Natural killer cell treated with Interleukin-12 subunit alpha and Interleukin-12 subunit beta and Interleukin-15 and Interleukin-18, amount 100 ng/mL, for 72 hours (primary cell): ENCODE measurements at regions not wholly inside any gene's neighbourhood (a gene's known extent, or its start where the extent isn't known, plus 50 kb on each side); places are given as distances from the start of the nearest gene placed in this dataset.

Experiments used
- ATAC-seq, 2 donors: fragments of 150-1000 bp; cut with Tn5 transposase in 1 of 2; sonication (Bioruptor Pico), chemical (Tn5 transposase) in 1 of 2; 2 replicates each; pipeline ENCODE4 v1.10.0; 2021
- DNase-seq: peaks from one replicate; pipeline ENCODE4 v3.0.0; 2022; ENCODE audit warnings: low spot score
- H3K27ac Mint-ChIP-seq, 2 donors: 1 replicate in 1 of 2; 2 replicates in 1 of 2; pipeline ENCODE4 v1.8.0; 2022; ENCODE audit warnings: mixed read lengths in 2 of 2, mild to moderate bottlenecking in 1 of 2, moderate library complexity in 1 of 2
- H3K27me3 Mint-ChIP-seq, 2 donors: 1 replicate in 1 of 2; 2 replicates in 1 of 2; pipeline ENCODE4 v1.8.0; 2022; ENCODE audit warnings: mixed read lengths in 2 of 2
- H3K36me3 Mint-ChIP-seq: one replicate; pipeline ENCODE4 v1.8.0; 2022; ENCODE audit warnings: mixed read lengths
- H3K4me1 Mint-ChIP-seq, 2 donors: 1 replicate in 1 of 2; 2 replicates in 1 of 2; pipeline ENCODE4 v1.8.0; 2022; ENCODE audit warnings: low read depth in 2 of 2, mixed read lengths in 2 of 2, mild to moderate bottlenecking in 1 of 2
- H3K4me3 Mint-ChIP-seq: one replicate; pipeline ENCODE4 v1.8.0; 2022; ENCODE audit warnings: mixed read lengths
- H3K9me3 Mint-ChIP-seq: 2 replicates; pipeline ENCODE4 v1.8.0; 2022; ENCODE audit warnings: mixed read lengths

GRCh38 chr13:44224450-44225149, 149.0 kb upstream of the SERP2 start:
- Mint-ChIP-seq H3K4me1 (no peaks in the 10 kb centered on the region), H3K27me3 (no peaks in the 10 kb centered on the region)

GRCh38 chr13:44229371-44230030, 144.1 kb upstream of the SERP2 start:
- Mint-ChIP-seq H3K27me3 (peaks cover 0 to 3% of the 10 kb centered on the region in 2 donors), H3K4me3 (no peak overlapping the region), H3K27ac (no peak overlapping the region), H3K4me1 (no peaks in the 10 kb centered on the region), H3K36me3 (no peaks in the 10 kb centered on the region), H3K9me3 (no peaks in the 10 kb centered on the region)
- no peak for DNase-seq
- peak in 1 of 2 donors; percentile 49 for ATAC-seq

More at GRCh38 chr13:44224450-44225149, 149.0 kb upstream of the SERP2 start:
- Mint-ChIP-seq H3K36me3 (no peaks in the 10 kb centered on the region), H3K9me3 (no peaks in the 10 kb centered on the region), H3K27ac (no peak overlapping the region), H3K4me3 (no peak overlapping the region)
- DNase-seq (no peak), ATAC-seq (no peak)

GRCh38 chr13:44230071-44230470, 143.6 kb upstream of the SERP2 start:
- no peak for ATAC-seq
- Mint-ChIP-seq H3K9me3 (no peaks in the 10 kb centered on the region), H3K4me3 (no peak overlapping the region), H3K4me1 (no peaks in the 10 kb centered on the region), H3K27ac (no peak overlapping the region), H3K36me3 (no peaks in the 10 kb centered on the region), H3K27me3 (peaks cover 0 to 3% of the 10 kb centered on the region in 2 donors)
- no peak for DNase-seq

GRCh38 chr13:44230736-44231135, 142.9 kb upstream of the SERP2 start:
- Mint-ChIP-seq H3K27me3 (peaks cover 0 to 3% of the 10 kb centered on the region in 2 donors), H3K4me1 (no peaks in the 10 kb centered on the region), H3K27ac (no peak overlapping the region), H3K36me3 (no peaks in the 10 kb centered on the region), H3K4me3 (no peak overlapping the region), H3K9me3 (no peaks in the 10 kb centered on the region)
- DNase-seq, result no peak
- ATAC-seq, result no peak

GRCh38 chr13:44231786-44232516, 141.7 kb upstream of the SERP2 start:
- no peak for ATAC-seq

GRCh38 chr13:44232774-44233173, 140.8 kb upstream of the SERP2 start:
- ATAC-seq, result no peak
- Mint-ChIP-seq H3K27me3 (peaks cover 0 to 3% of the 10 kb centered on the region in 2 donors), H3K4me1 (peaks cover 6 to 8% of the 10 kb centered on the region in 2 donors), H3K27ac (peak overlapping the region in 1 of 2 donors; percentile 26), H3K36me3 (no peaks in the 10 kb centered on the region), H3K4me3 (no peak overlapping the region), H3K9me3 (no peaks in the 10 kb centered on the region)
- no peak for DNase-seq

More at GRCh38 chr13:44231786-44232516, 141.7 kb upstream of the SERP2 start:
- H3K27me3 Mint-ChIP-seq, result peaks cover 0 to 3% of the 10 kb centered on the region in 2 donors
- no peak overlapping the region for H3K27ac Mint-ChIP-seq
- H3K4me1 Mint-ChIP-seq, result peaks cover 0 to 2% of the 10 kb centered on the region in 2 donors
- no peaks in the 10 kb centered on the region for H3K9me3 Mint-ChIP-seq
- no peak overlapping the region for H3K4me3 Mint-ChIP-seq
- no peak for DNase-seq
- no peaks in the 10 kb centered on the region for H3K36me3 Mint-ChIP-seq

GRCh38 chr13:44234566-44234965, 139.1 kb upstream of the SERP2 start:
- Mint-ChIP-seq H3K9me3 (no peaks in the 10 kb centered on the region), H3K27me3 (peaks cover 0 to 3% of the 10 kb centered on the region in 2 donors), H3K4me3 (no peak overlapping the region), H3K4me1 (peaks cover 6 to 14% of the 10 kb centered on the region in 2 donors), H3K27ac (no peak overlapping the region), H3K36me3 (no peaks in the 10 kb centered on the region)
- DNase-seq (no peak), ATAC-seq (no peak)

GRCh38 chr13:44236370-44236769, 137.3 kb upstream of the SERP2 start:
- peaks cover 6 to 18% of the 10 kb centered on the region in 2 donors for H3K4me1 Mint-ChIP-seq
- H3K27me3 Mint-ChIP-seq, result peaks cover 0 to 5% of the 10 kb centered on the region in 2 donors
- no peaks in the 10 kb centered on the region for H3K36me3 Mint-ChIP-seq
- ATAC-seq, result no peak
- no peak overlapping the region for H3K4me3 Mint-ChIP-seq
- no peak for DNase-seq
- no peaks in the 10 kb centered on the region for H3K9me3 Mint-ChIP-seq
- H3K27ac Mint-ChIP-seq, result no peak overlapping the region

GRCh38 chr13:44236801-44237207, 136.8 kb upstream of the SERP2 start:
- Mint-ChIP-seq H3K4me3 (no peak overlapping the region), H3K4me1 (peaks cover 6 to 18% of the 10 kb centered on the region in 2 donors), H3K36me3 (no peaks in the 10 kb centered on the region), H3K27me3 (peaks cover 0 to 5% of the 10 kb centered on the region in 2 donors), H3K9me3 (no peaks in the 10 kb centered on the region), H3K27ac (no peak overlapping the region)
- DNase-seq (no peak), ATAC-seq (no peak)

GRCh38 chr13:44237276-44237767, 136.3 kb upstream of the SERP2 start:
- H3K4me1 Mint-ChIP-seq, result peaks cover 6 to 18% of the 10 kb centered on the region in 2 donors
- ATAC-seq (peak; percentile 75 to 87), DNase-seq (no peak)
- H3K36me3 Mint-ChIP-seq, result no peaks in the 10 kb centered on the region
- no peak overlapping the region for H3K27ac Mint-ChIP-seq
- H3K4me3 Mint-ChIP-seq, result peak overlapping the region; percentile 36
- H3K27me3 Mint-ChIP-seq, result peaks cover 0 to 5% of the 10 kb centered on the region in 2 donors
- H3K9me3 Mint-ChIP-seq, result no peaks in the 10 kb centered on the region

- H3K9me3 Mint-ChIP-seq, result no peaks in the 10 kb centered on the region
- H3K4me3 Mint-ChIP-seq, result no peak overlapping the region
- no peak overlapping the region for H3K27ac Mint-ChIP-seq
- H3K4me1 Mint-ChIP-seq, result peaks cover 6 to 18% of the 10 kb centered on the region in 2 donors
- H3K36me3 Mint-ChIP-seq, result no peaks in the 10 kb centered on the region
- H3K27me3 Mint-ChIP-seq, result peaks cover 0 to 5% of the 10 kb centered on the region in 2 donors
- ATAC-seq (no peak), DNase-seq (no peak)
Observed at GRCh38 chr13:44237881-44238421, 135.7 kb upstream of the SERP2 start.

GRCh38 chr13:44240611-44241145, 132.9 kb upstream of the SERP2 start:
- Mint-ChIP-seq H3K9me3 (no peaks in the 10 kb centered on the region), H3K4me1 (peaks cover 6 to 18% of the 10 kb centered on the region in 2 donors), H3K36me3 (no peaks in the 10 kb centered on the region), H3K4me3 (no peak overlapping the region), H3K27ac (no peak overlapping the region), H3K27me3 (peaks cover 0 to 5% of the 10 kb centered on the region in 2 donors)
- DNase-seq, result no peak
- ATAC-seq, result no peak

GRCh38 chr13:44241638-44242037, 132.0 kb upstream of the SERP2 start:
- H3K9me3 Mint-ChIP-seq, result no peaks in the 10 kb centered on the region
- ATAC-seq, result no peak
- no peaks in the 10 kb centered on the region for H3K36me3 Mint-ChIP-seq
- DNase-seq, result no peak
- no peak overlapping the region for H3K27ac Mint-ChIP-seq
- H3K4me1 Mint-ChIP-seq, result peaks cover 3 to 18% of the 10 kb centered on the region in 2 donors
- H3K27me3 Mint-ChIP-seq, result peaks cover 0 to 5% of the 10 kb centered on the region in 2 donors
- no peak overlapping the region for H3K4me3 Mint-ChIP-seq
